GM21381 (cell line): ENCODE measurements at regions not wholly inside any gene's neighbourhood (a gene's known extent, or its start where the extent isn't known, plus 50 kb on each side); places are given as distances from the start of the nearest gene placed in this dataset.

Experiments
- ATAC-seq: cut with Tn5 transposase; IDR thresholded peaks from one replicate; pipeline ENCODE4 v1.9.1; 2021; ENCODE audit warnings: mild to moderate bottlenecking, moderate library complexity; ENCODE audit not compliant: unreplicated experiment

DNA sequence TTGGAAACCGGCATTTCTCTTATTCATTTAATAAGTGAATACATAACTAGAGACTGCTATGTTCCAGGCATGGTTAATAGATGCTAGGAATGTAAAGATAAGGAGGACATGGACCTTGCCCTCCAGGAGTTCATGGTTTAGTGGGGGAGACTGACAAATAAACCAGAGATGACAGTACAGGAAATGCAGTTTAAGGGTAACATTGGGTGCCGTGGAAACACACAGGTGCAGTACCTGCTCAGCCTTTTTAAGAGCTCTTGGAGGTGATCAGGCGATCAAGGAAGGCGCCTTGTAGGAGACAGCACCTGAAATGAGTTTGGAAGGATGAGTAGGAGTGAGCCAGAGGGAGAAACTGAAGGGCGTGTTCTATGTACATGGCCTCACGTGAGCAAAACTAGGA lies 145.8 kb downstream of the AASDH start:
- ATAC-seq, result no peak

DNA sequence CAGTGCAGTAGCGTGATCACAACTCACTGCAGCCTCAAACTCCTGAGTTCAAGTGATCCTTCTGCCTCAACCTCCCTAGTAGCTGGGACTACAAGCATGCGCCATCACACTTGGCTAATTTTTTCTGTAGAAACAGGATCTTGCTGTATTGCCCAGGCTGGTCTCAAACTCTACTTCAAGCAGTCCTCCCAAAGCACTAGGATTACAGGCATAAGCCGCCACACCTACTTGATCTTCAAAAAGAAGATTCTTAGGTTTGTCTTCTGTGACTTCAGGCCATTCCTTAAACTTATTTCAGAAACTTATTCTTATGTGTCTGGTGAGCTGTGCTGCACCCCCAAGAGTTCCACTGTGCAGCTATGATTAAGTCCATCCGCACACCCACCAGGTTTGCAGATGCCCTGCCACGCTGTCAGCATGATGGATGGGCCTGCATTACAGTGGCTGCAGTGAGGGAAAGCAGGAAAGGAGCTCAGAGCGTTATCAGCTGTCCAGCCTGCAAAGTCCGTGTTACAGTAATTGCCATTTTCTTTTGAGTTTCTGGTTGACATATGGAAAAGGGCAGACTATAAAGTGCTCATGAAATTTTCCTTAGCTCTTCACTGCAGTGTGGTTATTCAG lies 146.6 kb downstream of the AASDH start:
- no peak for ATAC-seq

DNA sequence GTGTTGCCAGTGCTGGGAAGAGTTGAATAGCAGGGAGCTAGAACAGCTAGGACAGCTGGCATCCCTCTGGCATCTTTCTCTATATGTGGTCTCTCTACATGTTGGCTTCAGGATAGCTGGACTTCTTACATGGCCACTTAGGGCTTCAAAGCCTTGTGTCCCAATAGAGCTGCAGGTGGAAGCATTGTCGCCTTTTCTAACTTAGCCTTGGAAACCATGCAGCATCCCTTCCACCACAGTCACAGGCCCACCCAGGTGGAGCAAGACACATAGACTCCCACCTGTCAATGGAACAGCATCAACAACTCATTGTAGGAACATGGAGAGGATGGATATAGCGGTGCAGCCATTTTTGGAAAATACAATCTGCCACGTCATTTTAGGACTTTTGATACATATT lies 149.0 kb downstream of the AASDH start:
- no peak for ATAC-seq

DNA sequence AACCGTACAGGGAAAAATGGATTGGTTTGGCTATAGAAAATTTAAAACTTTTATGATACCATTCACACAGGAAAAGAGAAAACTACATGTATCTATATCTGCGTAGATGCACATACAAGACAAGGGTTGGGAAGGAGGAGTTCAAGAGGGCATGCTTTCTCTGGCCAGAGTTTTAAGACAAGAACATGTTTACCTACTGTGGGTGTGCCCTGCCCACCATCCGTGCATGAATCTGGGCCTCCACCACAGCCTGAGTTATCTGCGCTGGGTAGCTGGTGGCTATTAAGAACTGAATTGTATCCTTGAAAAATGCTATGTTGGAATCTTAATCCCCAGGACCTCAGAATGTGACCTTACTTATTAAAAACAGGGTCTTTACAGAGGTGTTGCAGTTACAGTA lies 151.6 kb downstream of the AASDH start:
- ATAC-seq, result no peak

DNA sequence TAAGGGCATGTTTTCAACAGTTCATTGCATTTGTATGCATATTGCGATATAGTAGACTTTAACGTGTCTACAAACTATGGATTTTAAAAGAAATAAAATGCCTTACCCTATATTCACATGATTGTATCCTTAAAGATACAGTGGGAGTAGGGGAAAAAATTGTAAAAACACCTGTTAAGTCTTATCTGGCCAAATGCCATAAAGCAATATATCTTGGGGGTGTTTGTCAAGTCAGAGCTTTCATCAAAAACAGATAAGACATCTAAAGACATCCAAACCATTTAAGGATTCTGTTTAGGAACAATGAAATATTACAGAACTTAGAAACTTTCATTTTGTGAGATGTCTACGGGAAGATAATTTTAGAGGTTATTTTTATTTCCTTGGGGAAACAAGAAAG lies 152.3 kb downstream of the AASDH start:
- ATAC-seq, result no peak

DNA sequence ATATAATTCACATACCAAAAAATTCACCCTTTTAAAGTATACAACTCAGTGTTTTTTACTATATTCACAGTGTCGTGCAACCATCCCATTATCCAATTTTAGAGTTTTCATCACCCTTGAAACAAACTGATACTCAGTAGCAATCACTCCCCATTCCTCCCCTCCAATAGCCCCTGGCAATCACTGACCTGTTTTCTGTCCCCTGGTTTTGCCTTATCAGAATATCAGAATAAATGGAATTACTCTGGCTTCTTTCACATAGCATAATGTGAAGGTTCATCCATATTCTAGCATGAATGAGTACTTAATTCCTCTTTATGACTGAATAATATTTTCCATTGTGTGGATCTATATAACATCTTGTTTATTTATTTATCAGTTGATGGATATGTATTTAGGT lies 153.2 kb downstream of the AASDH start:
- no peak for ATAC-seq

DNA sequence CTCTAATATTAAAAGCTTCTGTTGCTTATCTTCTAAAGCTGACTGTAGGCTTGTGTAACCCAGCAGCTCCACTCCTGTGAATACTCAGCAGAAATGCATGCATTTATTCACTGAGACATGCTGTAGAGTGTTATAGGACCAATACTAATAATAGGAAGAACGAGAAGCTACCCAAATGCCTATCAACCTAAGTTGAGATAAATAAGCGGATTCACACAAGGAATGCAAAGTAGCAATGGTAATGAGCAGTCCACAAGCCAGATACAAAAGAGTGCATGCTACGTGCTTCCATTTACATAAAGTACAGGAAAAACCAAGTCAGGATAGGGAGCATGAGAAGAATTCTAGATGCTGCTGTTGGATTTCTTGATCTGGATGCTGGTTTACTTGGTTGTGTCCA lies 155.9 kb downstream of the AASDH start:
- no peak for ATAC-seq

DNA sequence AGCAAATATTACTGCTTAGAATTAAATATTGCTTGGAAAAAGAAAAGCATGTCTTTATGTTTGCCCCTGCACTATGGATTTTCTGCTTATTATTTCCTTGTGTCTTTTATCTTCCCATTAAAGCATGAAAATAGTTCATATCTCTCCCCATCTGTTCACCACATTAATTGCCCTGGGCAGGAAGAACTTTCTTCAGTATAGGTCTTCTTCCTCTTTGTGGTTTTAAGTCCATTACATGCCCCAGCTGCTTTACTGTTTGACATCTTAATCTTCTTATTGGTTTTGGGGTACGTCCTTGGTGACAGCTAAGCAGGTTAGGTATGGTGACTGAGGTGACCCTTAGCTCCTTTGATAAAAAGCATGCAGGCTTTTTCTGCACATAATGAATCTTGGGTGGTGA lies 157.3 kb downstream of the AASDH start:
- ATAC-seq, result no peak

DNA sequence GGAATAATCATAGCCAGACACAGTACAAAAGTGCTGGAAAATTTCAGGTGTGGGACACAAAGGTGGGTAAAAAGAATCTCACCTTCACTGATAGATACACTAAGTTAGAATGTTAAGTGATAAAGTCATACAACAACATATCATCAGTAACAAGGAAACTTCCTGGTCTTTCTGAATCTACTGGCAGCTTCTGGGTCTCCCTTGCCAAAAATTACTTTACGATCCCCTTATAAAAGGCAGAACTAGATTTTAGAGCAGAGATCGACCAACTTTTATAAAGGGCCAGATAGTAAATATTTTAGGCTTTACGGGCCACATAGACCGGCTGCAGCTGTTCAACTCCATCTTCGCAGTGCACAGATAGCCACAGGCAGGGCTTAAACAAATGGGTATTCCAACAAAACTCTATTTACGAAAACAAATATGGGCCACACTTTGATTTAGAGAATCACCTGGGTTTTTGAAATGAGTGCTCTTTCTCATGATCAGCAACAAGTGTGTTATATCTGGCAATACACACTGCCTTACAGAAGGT lies 159.9 kb downstream of the AASDH start:
- no peak for ATAC-seq

DNA sequence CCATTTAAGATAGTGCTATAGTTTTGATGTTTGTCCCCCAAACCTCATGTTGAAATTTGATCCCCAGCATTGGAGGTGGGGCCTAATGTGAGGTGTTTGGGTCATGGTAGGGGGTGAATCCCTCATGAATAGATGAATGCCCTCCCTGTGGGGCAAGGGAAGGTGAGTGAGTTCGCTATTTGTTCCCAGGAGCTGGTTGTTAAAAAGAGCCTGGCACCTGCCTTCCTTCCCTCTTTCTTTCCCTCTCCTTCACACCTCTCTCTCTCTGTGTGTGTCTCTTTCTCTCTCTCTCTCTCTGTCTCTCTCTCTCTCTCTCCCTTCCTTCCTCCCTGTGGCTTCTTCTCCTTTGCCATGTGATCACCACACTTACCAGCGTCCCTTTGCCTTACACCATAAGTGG lies 160.7 kb downstream of the AASDH start:
- no peak for ATAC-seq

DNA sequence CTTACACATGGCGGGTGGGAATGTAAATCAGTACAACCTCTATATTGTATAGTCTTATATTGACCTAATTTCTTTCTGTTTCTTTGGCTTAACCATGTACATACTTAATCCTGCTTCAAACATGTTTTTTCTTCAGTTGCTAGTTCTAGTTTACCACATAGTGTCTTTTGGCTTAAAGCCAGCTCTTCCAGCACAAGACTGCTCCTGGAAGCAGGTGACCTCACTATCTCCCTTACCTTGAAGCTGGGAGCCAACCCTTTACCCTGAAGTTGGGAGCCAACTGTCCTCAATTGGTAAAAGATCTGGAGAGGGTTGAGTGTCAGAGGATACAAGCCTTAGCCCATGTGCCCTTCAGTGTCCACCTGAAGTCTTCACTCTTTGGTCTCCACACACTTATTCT lies 162.7 kb downstream of the AASDH start:
- ATAC-seq, result no peak

DNA sequence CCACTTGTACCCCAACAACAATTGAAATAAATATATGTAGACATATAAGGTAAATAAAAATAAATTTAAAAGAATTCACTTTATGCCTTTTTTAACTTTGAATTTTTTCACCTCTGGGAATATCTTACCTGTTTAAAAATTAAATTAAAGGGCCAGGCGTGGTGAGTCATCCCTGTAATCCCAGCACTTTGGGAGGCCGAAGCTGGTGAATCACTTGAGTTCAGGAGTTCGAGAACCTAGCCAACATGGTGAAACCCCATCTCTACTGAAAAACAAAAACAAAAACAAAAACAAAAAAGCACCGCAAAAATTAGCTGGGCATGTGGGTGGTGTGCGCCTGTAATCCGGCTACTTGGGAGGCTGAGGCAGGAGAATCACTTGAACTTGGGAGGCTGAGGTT lies 164.8 kb downstream of the AASDH start:
- ATAC-seq, result no peak

DNA sequence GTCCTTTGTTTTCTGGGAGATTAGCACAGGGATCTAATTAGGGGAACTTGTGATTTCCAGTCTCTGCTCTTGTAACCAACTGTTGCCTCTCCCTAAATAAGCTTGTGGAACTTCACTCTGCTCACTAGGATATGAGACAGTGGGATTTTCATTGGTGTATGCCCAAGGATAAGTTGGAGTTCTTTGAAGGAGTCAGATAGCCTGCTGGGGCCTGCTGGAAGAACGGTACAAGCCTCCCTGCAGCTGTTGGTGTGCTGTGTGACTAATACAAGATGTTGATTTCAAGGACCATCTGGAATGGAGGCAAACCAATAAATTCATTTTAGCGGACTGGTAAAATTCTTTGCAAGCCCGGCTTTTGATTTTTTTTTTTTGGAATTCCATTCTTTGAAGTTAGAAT lies 167.0 kb downstream of the AASDH start:
- no peak for ATAC-seq

DNA sequence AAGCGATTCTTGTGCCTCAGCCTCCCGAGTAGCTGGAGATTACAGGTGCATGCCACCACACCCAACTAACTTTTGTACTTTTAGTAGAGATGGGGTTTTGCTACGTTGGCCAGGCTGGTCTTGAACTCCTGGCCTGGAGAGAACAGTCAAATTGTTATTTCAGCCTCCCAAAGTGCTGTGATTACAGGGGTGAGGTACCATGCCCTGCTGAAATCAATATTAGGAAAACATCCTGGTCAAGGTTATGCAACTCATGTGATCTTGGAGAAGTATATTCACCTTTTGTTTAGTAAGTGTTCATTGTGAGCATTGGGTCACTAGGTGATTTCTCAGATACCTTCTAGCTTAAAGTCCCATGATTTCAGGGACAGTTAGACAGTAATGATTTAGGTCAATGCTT lies 167.8 kb downstream of the AASDH start:
- ATAC-seq, result no peak

DNA sequence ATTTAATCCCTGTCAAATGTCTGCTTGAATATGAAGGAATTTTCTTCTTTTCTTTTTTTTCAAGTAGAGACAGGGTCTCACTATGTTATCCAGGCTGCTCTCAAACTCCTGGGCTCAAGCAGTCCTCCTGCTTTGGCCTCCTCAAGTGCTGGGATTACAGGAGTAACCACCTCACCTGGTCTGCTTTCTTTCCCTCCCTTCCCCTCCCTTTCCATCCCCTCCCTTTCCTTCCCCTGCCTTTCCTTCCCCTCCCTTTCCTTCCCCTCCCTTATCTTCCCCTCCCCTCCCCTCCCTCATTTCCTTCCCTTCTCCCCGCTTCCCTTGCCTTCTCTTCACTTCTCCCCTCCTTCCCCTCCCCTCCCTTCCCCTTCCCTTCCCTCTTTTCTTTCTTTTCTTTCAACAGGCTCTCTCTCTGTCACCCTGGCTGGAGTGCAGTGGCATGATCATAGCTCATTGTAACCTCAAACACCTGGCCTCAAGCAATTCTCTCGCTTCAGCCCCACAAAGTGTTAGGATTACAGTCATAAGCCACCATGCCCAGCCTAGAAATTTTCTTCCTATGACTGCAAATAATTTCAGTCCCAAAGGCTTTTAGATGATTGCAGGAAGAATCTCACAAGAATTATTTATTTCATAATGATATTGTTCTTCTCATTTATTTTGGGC lies 168.9 kb downstream of the AASDH start:
- no peak for ATAC-seq

DNA sequence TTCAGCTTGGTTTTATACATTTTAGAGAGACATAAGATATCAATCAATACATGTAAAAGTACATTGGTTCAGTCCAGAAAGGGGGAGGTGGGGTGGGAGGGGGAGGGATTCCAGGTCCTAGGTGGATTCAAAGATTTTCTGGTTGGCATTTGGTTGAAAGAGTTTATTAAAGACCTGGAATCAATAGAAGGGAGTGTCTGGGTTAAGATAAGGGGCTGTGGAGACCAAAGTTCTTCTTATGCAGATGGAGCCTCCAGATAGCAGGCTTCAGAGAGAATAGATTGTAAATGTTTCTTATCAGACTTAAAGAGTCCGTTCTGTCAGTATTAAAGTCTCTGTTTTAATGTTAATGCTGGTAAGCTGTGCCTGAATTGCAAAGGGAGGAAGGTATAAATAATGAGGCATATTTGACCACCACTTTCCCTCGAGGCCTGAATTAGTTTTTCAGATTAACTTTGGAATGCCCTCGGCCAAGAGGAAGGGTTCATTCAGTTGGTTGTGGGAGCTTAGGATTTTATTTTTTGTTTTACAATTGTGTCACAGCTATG lies 169.9 kb downstream of the AASDH start:
- no peak for ATAC-seq

DNA sequence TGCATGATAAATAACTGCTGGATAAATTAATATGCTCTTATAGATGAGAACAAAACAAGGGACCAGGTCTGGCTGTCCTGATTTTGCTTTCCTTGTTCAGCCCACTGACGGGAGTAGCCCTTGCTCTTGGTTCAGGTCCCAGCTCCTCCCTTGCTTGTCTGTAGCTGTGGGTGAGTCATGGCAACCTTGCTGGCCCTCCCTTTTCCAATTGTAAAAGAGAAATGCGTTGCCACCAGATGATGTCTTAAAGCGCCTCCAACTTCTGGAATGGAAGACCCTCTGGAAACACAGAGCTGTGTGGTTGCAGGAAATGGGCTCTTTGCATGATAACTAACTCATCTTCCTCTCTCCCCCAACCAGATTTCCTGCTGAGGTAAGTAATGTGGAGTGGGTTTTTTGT lies 171.4 kb downstream of the AASDH start:
- ATAC-seq, result no peak

DNA sequence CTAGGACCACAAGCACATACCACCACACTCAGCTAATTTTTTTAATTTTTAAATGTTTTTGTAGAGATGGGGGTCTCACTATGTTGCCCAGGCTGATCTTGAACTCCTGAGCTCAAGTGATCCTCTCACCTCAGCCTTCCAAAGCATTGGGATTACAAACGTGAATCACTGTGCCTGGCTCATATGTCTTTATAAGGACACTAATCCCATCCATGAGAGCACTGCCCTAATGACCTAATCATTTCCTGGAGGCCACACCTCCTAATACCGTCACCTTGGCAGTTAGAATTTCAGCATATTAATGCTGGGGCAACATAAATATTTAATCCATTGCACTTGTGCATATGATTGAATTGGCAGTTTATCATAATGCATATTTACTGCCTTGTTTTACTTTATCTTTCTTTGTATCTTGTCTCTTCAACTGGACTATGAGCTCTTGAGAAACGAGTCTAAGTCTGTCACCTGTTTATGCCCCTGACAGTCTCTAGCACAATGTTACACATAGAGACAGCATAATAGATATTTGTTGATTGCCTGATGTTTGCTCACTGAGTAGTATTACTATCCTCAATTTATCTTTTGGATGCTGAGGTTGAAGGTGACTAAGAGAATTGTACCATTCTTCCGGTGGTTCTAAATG lies 172.0 kb downstream of the AASDH start:
- no peak for ATAC-seq

DNA sequence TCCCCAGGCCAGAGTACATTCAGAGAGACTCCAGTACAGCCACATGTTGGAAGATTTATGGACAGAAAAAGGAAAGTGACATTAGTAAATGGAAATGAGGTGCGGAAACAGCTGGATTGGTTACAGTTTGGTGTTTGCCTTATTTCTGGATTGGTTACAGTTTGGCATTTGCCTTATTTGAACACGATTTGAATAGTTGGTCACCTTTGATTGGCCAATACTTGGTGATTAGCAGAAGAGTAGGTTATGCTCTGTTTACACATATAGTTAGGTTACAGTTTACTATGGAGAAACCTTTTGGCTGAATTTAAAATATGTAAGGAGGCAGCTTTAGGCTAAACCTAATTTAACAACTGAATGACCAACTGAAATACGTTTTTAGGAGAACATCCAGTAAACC lies 173.7 kb downstream of the AASDH start:
- no peak for ATAC-seq

DNA sequence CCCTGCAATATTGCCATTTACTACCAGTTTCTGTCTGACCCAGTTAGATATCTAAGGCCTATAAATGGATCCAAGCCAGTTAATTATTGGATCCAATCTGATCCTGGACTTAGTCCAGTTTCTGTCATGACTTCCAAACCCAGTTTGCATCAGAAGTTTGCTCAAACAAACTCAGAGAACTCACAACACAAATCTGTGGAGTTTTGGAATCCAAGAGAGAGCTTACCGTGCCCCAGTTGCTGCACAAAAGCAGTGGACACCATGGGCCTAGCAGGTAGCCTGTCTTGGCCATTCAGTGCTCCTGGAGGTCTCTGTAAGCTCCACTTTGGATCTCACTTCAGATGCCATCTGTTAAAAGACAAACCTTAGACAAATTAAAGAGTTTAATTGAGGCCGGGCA lies 174.5 kb downstream of the AASDH start:
- ATAC-seq, result no peak

DNA sequence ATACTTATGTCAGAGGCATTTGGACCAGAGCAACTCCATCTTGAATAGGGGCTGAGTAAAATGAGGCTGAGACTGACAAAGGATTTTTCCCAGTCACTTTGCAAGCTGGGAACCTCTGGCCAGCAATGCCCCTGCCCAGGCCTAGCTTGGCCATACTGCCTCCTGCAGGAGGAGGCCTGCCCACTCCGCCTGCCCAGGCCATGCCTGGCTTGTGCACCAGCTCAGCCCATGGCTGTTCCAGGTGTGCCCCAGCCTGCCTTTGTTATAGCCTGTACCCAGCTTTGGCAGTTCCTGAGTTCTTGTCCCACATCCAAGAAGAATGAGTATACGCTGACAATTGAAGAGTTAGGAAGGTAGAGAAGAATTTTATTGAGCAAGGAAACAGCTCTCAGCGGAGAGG lies 176.1 kb downstream of the AASDH start:
- no peak for ATAC-seq

DNA sequence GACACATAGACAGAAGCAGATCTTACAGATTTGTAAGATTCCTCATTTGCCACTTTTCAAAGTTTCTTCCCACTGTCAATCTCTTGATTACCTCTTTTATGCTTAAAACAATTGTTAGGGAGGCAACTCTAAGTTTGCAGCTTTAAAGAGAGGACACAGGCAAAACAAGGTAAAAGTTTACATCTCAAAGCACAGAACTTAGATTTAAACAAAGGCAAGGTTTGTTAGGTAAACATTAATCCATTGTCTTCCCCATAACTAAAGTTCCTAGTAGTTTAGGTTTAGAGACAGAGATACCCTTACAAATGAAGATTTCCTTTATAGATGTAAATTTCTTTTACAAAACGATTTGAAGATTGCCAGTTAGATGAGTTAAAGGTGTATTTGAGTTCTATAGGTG lies 176.9 kb downstream of the AASDH start:
- no peak for ATAC-seq
